ACHN (cell line): ENCODE measurements at regions not wholly inside any gene's neighbourhood (a gene's known extent, or its start where the extent isn't known, plus 50 kb on each side); places are given as distances from the start of the nearest gene placed in this dataset.

Experiments used
- DNase-seq: peaks from one replicate; pipeline ENCODE4 v3.0.0-alpha.2; 2015
- in situ Hi-C: cut with HindIII; loops from 2 replicates; pipeline ENCODE4 v1.10.0; 2017; ENCODE audit warnings: low sequenced_read_pairs, low pct_ligation_motif_present, low pct_unique_long_range_greater_than_20kb

DNA sequence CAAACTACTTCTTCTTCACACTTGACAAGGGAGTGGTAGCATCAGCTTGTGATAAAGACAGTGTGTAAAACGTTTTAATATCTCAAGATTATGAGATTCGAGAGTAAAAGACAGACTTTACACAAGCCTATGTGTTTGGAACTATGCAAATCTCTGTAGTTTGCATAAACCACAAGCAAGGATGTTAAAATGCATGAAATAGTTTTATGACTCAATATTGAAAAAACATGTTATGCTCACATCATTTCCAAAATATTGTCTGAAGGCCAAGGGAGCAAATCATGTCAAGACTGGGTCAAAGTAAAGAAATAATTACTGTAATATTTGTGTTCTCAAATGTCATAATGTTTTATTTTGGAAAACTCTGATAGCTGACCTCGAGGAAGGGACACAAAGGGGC, 316.8 kb upstream of the KLF12 start:
- DNase-seq = no peak
- in situ Hi-C loops = no loop called here

DNA sequence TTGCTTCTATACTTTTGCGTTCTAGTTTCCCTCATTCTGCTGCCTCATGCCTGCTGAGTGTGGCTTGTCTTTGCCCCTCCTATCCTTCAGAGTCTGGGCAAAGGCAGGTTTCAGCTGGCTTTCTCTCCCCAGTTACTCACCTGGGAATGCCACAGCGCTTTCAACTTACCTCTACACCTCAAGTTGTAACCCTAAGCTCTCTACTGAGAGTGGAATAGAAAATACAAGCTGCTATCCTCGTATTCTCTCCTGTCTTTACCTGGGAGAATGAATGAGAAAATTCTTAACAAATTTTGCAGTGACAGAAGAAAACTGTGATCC, 316.3 kb upstream of the KLF12 start:
- no peak for DNase-seq
- in situ Hi-C loops = no loop called here

DNA sequence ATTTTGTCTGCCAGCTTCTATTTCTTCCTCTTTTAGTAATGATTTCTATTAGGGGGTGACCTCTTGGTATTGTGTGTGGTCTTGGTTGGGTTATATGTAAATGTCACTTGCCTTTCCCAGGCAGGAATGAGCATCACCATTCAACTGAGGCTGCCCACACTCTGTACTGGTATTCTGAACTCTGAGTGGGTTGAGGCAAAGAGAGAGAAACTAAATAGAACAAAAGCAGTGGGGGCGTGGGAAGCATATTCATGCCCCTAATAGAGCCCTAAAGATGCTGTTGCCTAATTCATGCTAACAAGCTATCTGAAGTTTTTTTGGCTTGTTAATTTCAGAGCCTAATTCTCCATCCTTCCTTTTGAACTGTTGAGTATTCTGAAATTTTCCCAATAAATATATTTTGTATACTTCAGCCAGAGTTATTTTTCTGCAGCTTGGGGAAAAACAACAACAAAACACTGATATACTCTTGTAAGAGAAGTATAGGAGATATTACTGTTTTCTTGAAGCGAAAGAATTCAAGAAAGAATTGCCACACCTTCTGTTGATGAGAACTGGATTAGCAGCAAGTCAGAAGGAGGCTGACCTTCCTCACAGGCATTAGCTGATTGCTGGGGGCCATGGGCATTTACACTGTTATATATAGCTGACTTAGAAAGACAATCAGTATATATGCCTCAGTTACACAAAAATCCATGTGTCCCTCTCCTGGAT, 315.8 kb upstream of the KLF12 start:
- no peak for DNase-seq
- in situ Hi-C loops = no loop called here

DNA sequence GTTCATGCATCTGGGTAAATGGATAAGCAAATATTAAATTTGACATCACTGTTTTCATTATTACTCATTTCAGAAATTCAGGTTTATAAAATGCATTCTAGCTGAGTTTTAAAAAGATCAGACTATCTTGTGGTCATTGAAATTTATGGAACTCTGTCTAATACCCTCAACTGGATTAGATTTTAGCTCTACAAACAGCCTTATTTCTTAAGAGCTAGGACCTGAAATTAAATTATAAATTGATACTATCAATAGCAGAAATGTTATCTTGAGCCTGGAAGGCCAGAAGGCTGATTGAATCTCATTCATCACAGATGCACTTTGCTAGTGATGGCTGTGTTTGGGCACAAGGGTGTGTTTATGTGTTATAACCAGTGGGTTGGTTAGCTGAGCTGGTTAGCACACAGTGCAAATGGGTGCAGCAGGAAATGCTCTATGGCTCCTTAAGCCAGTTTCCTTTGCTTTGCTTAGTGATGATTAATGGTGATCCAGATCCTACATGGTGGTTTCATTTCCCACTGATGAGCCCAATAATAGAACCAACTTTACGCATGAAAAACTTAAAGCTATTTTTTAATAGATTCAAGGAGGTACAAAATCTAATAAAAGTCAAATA, 310.8 kb upstream of the KLF12 start:
- in situ Hi-C loops = no loop called here
- no peak for DNase-seq

DNA sequence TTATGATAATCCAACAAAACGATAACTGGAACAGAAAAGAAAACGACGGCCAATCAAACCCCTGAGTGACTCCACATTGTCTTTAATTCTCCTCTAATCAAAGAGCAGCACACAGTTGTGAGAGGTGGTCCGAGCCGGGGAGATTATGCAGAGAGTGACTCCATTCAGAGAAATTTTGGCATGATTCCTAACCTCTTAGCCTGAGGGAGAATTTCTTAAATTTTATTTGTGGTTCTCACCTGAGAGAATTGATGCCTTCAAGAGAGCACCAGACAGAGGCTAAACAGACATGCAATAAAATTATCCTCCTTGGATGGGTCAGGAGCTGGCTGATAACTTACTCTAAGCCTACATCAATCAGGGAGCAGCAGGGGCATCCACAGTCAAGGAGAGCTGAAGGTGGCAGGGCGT, 310.0 kb upstream of the KLF12 start:
- DNase-seq = no peak
- in situ Hi-C loops = no loop called here

DNA sequence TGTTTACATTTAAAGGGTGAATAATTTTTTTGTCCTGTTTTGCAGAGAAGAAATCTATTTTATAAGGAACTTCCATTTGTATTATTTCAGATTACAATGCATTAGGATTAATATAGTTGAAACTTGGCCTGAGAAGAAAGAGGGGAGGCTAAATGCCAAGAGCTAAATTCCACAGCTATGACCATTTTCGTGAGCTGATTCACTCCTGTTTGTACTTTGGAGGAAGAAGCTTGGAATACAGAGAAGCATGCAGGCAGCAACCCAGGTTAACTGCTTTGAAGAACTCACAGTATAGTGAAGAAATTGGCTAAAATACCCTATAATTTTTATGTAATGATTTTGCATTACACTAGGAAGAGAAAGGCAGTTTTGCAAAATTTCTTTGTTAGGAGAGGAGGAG, 309.4 kb upstream of the KLF12 start:
- in situ Hi-C loops = no loop called here
- no peak for DNase-seq

DNA sequence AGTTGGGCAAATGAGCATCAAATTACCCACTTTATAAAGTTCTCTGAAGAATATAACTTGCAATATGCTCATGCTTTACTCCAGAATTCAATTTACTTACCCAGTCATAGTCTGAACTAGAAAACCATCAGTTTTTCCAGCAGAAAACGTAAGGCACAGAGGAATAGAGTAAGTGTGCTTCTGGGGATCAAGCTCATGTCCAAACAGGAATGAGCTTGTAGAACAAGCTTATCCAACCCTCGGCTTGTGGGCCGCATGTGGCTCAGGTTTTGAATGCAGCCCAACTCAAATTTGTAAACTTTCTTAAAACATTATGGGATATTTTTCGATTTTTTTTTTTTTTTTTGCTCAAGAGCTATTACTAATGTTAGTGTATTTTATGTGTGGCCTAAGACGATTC, 308.5 kb upstream of the KLF12 start:
- no peak for DNase-seq
- in situ Hi-C loops = no loop called here

DNA sequence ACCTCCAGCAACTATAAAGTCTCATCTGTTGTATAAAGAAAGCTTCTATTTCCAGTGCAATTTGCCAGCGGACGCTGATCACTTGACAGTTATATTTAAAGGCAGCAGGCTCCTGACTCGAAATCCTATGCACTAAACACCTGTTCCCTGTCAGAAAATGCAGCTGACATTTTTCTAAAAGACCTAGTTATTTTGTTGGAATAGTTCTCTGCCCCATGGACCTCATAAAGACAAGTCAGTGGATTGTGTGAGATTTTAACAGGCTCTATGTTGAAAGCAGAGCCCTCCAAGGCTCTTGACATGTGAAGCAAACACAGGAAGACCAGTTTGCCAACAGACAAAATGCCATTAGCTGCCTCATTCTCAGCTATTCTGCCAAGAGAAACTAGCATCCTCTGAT, 304.7 kb upstream of the KLF12 start:
- in situ Hi-C loops = no loop called here

DNA sequence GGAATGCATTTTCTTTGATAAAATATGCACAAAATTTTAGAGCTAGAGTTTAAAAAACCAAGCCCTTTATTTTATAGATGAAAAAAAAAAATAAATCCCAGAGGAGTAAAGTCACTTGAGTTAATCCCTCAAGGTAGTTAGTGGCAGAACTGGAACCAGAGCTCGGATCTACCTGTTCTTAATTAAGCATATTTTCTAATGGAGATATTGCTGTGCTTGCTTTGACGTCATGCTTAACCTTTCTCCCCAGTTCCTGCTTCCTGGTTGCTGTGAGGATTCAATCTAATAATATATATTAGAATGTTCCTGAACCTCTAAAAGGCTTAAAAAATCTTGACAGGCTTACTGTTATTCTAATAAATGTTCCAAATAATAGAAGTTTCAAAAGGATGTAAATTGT, 300.6 kb upstream of the KLF12 start:
- DNase-seq = no peak
- in situ Hi-C loops = no loop called here

More for the DNA sequence above, 304.7 kb upstream of the KLF12 start:
- no peak for DNase-seq

DNA sequence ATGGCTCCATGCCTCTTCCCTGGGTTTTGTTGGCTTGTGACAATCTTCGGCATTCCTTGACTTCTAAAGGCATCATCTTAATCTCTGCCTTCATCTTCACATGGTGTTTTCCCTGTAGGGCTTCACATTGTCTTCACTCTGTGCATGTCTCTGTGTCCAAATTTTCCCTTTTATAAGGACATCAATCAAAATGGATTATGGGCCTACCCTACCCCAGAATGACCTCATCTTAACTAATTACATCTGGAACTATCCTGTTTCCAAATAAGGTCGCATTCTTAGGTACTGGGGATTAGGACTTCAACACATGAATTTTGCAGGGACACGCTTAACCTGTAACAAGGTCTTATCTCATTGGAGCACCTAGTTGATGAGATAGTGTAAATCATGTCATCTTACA, 290.3 kb upstream of the KLF12 start:
- DNase-seq = no peak
- in situ Hi-C loops = no loop called here

DNA sequence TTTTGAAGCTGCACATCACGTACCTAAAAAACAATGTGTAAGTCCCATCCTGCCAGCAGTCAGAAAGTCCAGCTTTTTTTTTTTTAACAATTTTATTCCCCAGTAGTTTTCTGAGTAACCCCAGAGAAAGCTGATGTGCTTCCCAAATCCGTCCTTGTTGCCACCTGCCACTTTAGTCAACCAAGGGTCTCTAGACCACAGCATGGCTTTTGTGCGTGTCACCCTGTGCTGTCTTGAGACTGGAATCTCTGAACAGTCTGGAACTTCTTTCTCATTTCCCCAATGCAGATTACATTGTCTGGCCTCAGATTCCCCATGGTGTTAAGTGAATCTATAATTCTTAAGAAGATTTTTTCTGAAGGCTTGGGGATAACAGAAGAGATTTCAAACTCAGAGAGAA, 289.2 kb upstream of the KLF12 start:
- no peak for DNase-seq
- in situ Hi-C loops = no loop called here

DNA sequence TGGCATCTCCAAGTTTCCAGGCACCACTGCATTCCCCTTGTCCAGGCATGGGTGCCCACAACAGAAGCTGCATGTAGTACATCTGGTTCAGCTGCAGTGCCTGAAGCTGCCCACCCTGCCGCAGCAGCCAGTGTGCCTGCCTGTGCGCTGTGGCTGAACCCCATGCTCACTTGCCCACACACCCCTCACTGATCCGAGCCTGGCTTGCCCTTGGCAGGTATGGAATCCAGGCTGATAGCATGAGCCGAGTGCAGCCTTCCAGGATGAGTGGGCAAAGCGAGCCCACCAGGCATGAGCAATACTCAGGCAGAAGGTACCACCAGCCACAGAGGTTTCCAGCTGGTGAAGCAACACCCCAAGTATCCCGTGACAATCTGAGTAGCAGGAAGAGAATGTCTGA, 280.3 kb upstream of the KLF12 start:
- in situ Hi-C loops = no loop called here
- DNase-seq = no peak

DNA sequence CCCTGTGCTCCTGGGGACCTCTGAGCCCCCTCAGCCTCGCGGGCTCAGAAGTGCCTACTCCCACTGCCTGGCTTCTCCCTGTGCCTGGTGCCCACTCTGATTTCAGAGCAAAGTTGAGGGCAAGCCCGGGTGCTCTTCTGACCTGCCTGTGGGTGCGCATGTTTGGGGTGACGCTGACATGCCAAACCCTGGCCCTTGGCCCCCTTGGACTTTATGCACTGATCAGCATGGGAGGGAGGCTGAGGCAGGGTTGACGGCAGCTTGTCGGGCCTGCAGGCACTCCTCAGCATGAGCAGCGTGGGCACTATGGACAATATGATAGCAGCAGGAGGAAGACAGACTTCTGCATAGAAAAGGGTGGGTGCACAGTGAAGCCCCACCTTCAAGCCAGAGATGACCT, 279.3 kb upstream of the KLF12 start:
- no peak for DNase-seq
- in situ Hi-C loops = no loop called here

DNA sequence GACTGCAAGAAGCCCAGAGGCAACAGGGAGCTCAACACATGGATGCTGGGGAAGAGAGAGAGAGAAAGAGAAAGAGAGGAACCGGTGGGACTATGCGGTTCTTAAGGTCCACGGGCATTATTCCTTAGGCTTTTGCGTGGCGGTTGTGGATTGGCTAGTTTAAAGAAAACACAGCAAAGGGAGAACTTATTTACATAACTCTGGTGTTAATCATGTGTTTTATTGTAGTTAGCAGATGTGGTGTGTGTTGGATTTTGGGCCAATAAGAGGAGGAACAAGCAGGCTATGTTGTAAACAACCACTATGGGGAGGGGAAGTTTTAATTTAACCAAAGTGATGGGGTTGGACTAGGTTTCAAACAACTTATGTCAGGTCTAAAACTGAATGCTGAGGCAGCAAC, 275.3 kb upstream of the KLF12 start:
- in situ Hi-C loops = no loop called here
- DNase-seq = no peak

DNA sequence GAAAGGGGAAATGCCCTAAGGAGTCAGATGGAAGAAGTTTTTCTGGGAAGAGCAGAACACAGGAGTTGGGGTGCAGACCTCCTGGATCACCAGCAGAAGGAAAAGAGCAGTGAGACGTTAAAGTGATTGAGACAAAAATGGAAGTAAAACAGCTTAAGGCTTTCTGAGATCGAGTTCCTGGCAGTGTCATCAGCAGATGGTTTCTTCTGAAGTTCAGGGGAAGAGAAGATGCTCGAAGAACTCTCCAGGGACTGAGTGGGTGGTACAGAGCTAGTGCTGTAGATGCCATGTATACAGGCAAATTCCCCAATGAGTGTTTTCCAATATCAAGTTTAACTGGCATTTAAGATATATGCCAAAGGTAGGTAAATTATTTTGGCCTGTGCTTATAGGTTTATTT, 272.2 kb upstream of the KLF12 start:
- no peak for DNase-seq
- in situ Hi-C loops = no loop called here

DNA sequence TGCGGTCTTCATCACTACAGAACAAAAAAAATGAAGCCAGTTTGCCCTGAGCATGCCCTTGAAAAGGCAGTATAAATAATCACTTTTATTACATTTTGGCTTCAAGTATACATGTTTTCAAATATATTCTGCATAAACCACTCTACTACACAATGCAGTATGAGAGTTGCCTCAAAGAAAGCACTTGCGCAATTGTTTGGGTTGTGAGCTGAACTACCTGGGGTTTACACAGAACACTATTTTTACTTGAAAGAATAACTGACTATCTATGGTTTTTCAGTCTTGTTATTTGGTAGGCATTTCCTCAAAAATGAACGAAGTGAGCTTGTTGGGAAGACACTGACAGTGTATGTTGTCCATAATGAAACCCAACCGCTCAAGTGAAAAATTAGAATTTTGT, 264.4 kb upstream of the KLF12 start:
- in situ Hi-C loops = no loop called here
- no peak for DNase-seq

DNA sequence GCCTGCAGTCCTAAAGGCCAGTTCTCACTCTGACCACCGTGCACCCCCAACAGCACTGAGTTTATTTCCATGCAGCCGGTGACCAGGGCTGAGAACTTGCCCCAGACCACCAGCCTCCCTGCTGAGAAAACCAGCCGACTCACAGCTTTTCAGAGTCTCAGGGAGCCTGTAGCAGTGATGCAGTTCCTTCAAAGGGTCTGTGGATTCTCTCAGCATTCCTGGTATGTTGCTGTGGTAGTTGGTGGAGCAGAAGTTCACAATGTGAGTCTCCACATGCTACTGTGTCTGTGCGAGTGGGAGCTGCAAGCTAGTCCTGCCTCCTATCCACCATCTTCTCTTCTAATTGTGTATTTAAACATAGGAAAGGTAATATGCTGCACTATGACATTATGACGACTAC, 254.9 kb upstream of the KLF12 start:
- DNase-seq = no peak
- in situ Hi-C loops = no loop called here

DNA sequence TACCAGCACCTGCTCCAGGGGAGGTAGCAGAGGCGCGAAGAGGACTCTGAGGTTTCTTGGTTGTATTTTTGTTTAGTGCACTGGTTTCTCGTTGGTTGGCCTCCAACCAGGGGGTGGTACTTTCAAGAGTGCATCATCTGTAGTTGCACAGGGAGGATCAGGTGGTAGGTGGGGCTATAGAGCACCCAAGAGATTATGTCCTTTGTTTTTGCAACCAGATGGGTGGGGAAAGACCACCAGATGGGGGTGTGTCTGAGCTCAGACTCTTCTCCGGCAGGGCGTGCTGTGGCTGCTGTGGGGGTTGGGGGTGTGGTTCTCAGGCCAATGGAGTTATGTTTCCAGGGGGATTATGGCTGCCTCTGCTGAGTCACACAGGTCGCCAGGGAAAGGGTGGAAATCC, 254.4 kb upstream of the KLF12 start:
- no peak for DNase-seq
- in situ Hi-C loops = no loop called here

DNA sequence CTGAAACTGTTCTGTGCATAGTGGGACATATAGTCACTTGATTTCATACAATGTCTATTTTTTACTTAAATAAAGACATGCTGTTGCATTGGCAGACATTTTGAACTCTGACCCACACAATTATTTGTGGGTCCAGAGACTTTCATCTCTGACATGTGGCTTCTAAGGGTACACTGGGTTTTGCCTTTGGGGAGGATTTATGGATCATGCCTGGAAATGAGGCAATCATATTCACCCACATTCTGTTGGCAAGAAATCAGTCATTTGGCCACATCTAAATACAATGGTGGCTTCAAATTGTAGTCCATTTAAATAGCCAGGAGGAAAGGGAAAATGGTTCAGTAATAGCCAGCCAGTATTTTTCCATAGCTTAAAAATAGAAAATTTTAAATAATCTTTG, 238.3 kb upstream of the KLF12 start:
- in situ Hi-C loops = no loop called here
- no peak for DNase-seq

DNA sequence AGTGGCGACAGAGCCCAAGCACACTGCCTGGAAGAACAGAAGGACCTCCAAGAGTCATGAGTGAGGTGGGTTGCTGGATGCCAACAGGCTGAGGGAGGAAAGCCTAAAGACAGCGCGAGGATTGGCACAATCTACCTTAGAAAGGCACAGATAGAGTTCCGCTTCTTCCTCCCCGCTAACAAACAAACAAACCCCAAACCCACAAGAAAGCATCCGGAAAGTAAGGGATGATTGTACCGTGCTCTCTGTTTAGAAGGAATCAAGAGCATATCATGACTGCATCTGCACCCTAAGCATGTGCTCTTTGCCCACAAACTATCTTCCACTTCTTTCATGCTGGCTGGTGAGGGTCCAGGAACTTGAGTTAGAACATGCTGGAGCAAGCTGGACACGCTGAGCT, 233.0 kb upstream of the KLF12 start:
- in situ Hi-C loops = no loop called here
- DNase-seq = no peak

DNA sequence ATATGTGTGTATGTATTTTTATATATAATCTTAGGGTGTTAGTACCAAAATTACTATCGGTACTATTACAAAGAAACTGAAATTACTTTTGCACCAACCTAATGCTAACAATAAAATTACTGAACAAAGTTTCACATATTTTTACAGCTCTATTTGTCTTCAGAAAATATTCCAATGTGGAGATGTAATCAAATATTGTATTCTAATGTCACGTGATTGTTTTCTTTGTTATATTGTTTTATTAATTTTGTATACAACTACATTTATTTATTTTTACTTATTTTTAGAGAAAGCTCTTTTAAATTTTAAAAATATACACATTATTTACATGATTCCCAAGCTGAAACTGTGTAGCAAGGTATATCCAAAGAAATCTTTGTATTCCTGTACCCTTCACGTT, 227.1 kb upstream of the KLF12 start:
- no peak for DNase-seq
- in situ Hi-C loops = no loop called here
